GM19395 (cell line): ENCODE measurements at regions not wholly inside any gene's neighbourhood (a gene's known extent, or its start where the extent isn't known, plus 50 kb on each side); places are given as distances from the start of the nearest gene placed in this dataset.
A peak's percentile ranks its signal among the peaks of the same experiment; 100 is the strongest.
"Not testable (repeated sequence)": the region's sequence is repeated elsewhere in the genome, so short reads cannot be mapped to it uniquely, and the experiment has no call there.

ENCODE experiments used
- ATAC-seq: cut with Tn5 transposase; IDR thresholded peaks from one replicate; pipeline ENCODE4 v1.9.1; 2021; ENCODE audit warnings: mild to moderate bottlenecking, moderate library complexity; ENCODE audit not compliant: unreplicated experiment

DNA sequence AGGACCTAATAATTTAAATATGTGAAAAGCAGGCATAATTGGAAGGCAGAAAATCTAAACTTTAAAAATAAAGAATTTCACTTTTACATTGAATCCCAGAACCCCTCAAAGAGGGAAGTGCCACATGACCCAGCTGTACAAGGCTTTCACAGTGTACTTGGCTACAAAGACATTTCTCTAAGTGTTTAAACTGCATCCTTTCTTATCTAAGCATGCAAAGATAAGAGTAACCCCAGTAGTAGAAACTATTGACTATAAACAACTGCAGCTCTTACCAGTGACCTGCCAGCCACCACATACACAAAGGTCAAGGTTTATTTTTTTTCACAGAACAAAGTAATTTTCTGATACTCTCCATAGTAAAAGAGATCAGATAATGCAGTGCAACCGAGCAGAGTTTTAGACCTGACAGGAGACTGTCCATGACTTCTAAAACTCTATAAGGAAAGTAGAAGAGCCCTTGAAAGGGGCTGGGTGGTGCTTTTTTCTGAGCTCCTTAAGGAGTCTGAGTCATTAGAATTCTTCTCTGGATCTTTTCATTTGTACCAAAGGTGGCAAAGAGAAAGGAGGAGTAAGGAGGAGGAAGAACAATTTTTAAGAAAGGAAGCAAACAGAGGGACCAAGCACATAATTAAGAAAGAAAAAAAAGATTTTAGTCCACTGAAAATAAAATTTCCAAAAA is 750.6 kb downstream of the PRIM2 start:
- ATAC-seq, result not testable (repeated sequence)

DNA sequence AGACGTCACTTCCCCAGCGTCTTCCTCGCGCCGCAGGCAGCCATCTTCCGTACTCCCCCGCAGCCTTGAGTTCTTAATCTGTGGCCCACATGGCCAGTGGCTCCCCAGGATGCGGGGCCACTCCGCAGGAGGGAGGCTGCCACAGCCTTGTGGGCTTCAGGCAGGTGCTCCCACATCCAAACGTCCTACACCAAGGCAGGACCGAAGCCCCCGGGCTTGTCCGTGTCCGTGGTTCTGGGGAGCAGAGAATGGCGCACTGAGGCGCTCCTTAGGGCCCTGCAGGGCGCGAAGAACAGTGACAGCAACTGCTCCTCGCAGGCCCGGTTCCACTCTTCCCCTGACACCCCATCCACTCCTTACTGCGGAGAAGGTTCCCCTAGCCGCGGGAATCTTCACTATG is 755.8 kb downstream of the PRIM2 start:
- no peak for ATAC-seq

DNA sequence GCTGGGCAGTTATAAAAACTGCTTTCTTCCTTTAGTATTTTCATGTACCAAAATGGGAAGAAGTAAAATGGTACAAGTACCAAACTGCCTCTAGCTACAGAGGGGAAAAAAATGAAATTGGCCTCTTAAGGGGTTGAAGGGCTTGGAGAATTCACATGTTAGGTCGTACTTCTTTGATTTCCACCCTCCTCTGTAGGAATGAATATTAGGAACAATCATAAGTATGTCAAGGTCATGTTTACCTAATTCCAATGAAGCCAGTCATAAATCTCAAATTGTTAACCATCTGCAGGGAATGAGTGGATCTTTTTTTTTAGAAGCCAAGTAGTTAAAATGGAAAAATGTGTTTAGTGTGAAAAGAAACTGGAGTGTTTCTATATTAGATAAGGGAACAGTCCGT is 772.6 kb downstream of the PRIM2 start:
- not testable (repeated sequence) for ATAC-seq

DNA sequence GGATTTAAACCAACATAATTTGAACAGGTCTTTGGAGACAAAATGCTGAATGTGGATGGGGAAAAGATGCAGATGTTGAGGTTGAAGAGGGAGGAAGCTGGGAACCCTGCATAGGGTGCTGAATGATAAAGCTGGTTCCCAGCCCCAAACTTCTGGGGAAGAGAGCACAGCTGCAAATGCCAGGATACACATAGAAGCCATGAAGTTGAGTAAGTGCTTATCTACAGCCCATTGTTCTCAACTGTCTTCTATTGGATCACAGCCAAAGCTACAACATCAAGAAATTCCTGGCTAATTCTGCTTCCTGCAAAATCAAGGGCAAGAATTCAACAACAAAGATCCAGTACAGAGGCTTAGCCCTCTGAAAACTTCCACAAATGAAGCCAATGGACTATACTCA is 779.8 kb downstream of the PRIM2 start:
- not testable (repeated sequence) for ATAC-seq

DNA sequence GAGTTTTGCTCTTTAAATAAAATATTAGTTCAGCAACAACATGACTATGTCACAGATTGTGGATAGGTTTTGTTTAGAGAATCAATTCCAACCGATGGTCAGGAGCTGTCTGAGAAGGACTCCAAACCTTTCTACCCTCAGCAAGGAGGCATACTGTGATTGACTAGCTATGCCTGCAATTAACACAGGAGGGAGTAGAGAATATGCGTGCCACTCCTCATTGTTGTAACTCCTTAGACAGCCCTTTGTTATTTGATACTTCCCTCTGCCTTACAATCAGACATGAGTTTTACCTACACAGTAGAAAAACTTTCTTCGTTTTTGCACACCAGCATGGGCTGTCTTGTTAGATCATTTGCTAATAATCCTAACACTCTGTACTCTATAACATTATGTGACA is 796.5 kb downstream of the PRIM2 start:
- ATAC-seq, result no peak

DNA sequence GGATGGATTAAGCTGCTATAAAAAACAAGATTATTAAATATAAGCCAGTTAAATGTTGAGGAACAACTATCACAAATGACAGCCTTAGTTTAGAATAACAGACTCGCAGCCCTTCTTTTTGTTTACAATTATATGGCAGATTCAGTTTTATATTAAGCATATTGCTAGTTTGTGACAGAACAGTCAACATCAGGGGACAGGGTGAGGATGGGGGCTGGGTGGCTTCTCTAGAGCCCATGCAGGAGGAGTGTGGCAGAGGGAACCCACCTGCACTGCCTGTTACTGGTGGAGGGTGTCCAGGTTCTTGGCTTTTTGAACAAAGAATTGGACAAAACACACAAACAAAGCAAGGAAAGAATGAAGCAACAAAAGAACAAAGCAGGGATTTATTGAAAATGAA is 799.7 kb downstream of the PRIM2 start:
- ATAC-seq, result not testable (repeated sequence)

DNA sequence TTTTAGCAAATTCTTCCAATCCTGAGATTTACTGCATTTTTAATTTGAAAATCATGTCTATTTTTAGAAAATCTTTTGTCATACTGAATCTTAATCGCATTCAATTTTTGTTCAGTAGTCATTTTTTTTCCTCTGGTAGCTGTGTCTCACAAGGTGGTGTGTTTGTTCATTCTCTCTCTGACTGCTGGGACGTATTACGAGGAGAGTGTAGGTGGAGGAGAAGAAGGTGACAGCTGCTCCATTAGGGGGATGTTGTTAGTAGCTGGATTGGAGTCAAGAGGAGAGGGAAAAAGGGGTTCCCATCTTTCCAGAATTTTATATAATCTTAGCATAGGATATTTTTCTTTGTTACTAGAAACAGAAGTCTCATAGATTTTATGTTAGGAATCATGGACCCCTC is 804.2 kb downstream of the PRIM2 start:
- not testable (repeated sequence) for ATAC-seq

DNA sequence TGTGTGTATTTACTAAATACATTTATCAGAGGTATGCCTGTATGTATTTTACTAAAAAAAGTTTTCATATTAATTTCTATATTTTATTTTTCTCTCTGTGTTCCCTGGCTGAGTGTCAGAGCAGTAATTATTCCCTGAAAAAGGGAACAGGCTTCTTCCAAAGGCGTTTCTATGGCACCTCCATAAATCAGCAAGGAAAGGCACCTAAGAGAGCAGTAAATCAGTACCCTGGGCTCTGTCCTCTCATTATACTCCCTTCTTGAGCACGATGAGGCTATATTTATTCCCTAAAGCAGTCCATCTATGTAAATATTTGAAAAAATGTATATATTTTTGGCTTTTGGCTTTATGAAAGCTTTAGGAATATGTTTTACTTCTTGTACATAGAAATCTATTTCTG is 806.3 kb downstream of the PRIM2 start:
- ATAC-seq, result not testable (repeated sequence)

DNA sequence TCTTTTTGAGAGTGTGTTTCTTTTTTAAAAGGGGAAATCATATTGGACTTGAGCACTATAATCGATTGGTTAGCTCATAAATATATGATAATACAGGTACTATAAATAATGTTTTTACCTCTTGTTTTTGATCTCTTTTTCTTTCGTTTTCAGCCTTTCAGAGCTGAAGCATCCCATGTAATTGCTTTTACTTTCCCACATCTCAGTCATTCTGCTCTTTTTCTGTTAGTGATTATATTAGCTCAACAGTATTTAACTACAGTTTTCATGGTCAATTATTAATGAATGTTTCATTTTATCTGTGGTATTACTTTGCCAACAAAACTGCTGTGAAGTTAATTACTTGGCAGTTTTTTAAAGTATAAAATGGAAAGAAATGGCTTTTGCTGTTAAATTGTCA is 811.1 kb downstream of the PRIM2 start:
- ATAC-seq, result not testable (repeated sequence)

DNA sequence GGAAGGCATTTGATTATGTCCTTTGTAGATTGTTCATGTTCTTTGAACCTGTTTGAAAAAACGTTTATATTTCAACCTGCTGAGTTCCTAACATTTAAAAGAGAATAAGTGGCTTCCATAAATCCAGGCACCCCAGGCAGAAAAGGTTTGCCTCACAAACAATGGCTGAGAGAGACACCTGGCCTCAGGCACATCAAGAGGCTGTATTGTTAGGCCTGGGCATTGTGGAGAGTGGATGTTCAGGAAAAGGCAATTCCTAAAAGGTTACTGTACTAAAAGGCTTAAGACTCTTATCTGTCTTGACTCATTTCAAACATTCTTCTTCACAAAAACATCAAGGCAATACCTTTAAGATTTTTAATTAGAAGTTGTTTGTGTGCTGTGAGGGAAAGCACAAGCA is 811.7 kb downstream of the PRIM2 start:
- not testable (repeated sequence) for ATAC-seq

DNA sequence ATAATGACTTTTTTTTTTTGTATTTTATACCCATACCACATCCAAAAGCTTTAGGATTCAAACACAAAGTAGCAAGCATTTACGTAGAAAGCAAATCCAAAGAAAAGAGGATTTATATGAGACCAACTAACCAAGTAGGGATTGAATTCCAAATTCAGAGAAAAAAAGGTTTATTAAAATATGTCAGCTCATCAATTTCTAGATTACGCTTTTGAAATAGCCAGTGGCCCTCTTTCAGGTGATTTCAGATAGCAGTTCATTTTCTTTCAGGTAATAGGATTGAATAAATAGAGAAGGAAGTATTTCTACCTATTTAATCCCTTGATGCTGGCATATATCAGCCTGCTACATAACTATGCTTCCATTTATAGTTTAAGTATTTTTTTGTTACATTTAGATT is 822.3 kb downstream of the PRIM2 start:
- not testable (repeated sequence) for ATAC-seq

DNA sequence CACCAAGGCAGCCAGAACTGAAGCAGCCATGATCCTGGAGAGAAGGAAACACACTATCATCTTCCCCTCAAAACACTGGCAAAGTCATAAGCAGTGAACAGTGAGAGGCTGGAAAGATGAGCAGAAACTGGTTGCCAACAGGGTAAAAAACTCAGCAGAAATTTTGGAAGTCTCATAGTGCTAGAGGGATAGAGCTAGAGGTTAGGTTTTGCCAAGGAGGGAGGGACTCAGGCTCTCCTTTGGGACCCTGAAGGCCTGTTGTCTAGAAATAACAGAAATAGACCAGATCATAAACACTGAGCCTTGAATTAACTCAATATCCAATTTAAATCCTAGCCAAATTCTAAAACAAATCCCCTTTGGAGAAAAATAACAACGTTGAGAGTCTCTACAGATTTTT is 853.6 kb downstream of the PRIM2 start:
- not testable (repeated sequence) for ATAC-seq

DNA sequence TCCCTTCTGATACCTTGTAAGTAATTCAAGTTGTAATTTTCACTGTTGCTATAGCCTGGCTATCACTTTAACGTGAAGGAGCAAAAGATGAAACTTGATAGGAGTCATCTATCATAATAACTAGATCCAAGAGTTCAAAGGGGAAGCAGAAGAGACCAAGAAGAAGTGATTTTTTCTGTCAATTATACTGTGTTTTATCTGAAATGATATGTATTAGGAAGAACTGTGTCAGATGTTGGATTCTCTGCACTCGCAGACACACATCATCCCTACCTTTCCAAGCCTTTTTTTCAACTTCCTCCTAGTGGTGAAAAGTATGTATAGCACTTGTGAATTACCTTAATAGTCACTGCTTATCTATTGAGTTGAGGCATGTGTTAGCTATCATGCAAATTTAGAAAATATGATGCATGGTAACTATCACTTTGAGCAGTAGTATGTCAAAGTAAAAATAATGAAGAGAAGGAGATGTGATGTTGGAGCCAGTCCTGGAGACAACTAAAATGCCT is 864.2 kb downstream of the PRIM2 start:
- peak; percentile 68 for ATAC-seq

DNA sequence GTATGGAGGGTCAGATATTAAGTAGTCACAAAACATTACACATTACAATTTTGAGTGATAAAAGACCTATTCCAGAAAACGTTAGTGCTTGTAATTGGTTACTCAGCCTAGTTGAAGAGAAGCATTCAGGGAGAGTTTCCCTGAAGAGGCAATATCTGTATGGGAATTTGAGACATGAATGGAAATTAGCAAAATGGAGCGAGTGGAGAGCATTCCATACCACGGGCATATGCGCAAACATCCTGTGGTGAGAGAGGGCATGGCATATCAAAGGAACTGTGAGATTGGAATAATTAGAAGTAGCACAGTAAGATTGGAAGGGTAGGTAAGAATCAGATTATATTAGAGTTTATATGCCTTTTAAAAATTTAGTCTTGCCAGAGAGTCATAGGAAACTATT is 867.9 kb downstream of the PRIM2 start:
- not testable (repeated sequence) for ATAC-seq

DNA sequence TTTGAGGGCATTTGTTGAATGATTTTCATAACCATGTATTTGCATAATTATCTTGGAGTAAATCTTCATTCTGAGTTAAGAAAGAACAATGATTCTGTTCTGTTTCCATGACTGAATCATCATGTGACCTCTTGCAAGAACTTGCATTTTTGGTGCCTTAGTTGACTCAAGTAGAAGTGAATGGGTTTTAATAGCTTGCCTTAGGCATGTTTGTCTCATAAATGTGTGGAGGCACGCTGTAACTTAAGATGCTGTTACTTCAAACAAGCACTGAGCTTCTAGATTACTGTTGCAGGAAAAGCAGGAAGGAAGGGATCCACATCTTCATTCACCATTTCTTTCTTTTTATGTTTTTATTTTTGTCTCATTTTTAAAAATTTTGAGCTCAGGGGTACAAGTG is 875.8 kb downstream of the PRIM2 start:
- not testable (repeated sequence) for ATAC-seq

DNA sequence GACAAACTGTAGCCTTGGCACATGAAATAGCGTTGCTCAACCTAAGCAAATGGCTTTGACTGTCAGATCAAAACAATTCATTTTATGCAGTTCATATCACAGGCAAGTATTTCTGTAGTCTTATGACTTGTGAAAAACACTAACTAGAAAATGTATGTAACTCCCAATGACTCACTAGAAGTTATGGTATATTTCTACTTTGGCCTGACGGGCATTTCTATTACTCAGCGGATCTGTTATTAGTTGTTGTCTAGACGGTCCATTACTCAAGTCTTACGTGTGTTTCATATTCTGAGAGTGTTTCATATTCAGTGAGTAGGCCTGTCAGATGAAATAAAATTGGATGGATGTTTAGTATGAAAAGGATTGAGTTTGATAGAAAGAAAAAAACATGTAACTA is 880.9 kb downstream of the PRIM2 start:
- ATAC-seq, result no peak

DNA sequence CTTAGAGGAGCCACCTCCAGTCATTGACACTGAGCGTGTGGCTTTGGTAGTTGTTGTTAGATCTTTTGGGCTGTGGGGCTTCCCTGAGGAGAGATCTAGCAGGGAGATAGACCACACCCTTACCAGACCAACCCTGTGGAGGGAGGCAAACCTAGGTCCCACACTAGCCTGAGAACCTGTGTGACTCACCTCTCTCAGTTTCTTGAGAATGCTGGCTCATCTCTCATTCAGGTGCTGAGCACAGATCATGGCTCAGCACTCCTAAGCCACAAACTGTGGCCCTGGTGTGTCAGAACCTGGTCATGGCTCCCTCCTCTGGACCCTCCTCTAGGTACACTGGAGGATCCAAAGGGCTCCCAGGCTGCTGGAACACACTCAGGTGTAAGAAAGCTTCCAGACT is 919.7 kb downstream of the PRIM2 start:
- not testable (repeated sequence) for ATAC-seq

DNA sequence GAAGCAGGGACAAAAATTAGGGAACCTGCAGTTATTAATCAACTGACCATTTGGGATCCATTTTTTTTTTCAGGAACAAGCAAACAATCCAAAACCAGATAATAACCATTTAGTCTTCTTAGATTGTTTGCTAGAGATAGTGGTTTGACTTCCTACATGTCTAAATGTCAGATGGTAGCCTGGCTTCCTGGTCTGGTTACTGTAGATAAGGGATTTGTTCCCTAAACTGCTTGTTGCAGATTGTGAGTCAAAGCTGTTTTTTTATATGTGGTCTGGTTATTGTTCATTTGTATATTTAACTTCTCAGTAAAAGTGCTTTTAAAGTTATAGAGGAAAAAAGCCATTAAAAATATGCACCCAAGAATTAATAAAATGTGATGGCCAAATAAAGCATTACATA is 921.0 kb downstream of the PRIM2 start:
- not testable (repeated sequence) for ATAC-seq

DNA sequence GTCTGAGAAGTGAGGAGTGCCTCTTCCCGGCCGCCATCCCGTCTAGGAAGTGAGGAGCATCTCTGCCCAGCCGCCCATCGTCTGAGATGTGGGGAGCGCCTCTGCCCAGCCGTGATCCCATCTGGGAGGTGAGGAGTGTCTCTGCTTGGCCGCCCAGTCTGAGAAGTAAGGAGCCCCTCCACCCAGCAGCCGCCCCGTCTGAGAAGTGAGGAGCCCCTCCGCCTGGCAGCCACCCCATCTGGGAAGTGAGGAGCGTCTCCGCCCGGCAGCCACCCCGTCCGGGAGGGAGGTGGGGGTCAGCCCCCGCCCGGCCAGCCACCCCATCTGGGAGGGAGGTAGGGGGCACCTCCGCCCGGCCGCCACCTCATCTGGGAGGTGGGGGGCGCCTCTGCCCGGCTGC is 940.2 kb downstream of the PRIM2 start:
- not testable (repeated sequence) for ATAC-seq

DNA sequence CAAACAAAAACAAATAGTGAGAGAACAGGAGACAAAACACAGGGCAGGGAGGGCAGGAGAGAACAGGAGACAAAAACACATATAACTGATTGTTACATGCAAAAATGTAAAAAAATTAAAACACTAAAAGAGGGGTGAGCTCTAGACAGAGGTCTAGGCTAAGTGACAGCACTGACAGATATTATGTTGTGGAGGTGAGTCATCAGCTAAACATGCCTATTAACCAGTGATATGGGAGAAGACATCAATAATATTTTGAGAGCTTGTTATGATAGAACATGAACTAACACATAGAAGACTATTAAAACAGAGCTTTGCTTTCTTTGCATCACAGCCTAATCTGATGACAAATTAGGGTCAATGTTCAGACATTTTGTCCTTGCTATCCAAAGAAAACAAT is 972.7 kb downstream of the PRIM2 start:
- ATAC-seq, result no peak

DNA sequence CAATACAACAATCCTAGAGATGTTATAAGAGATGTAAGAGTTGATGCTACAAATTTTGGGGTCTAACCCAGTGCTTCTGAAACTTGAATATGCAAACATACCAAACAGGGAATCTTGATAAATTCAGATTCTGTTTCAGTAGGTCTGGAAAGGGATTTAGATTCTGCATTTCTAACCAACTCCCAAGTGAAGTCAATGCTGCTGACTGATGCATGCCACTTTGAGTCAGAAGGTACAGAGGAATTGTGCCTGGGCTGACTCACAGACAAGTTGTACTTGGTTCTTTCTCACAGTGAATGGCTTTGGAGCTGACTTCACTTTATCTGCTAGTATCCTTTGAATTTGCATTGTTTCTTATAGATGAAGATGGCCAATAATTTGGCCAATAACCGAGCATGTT is 973.9 kb downstream of the PRIM2 start:
- ATAC-seq, result not testable (repeated sequence)

DNA sequence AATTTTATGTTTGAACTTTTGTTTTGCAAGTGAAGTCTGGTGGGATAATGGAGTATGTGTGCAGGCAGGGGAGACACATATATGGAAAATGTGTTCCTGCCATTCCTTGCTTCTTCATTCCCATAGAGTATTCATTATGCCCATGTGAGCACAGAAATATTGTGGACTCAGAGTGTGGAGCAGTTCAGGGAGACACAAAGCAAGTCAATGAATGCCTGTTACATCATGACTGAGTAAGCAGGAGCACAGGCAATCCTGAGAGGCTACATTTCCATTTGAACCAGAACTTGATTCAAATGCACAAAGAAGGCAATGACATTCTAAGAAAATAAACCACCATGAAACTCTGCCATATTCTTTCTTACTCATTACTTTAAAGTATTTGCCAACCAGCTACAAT is 990.5 kb downstream of the PRIM2 start:
- ATAC-seq, result not testable (repeated sequence)

DNA sequence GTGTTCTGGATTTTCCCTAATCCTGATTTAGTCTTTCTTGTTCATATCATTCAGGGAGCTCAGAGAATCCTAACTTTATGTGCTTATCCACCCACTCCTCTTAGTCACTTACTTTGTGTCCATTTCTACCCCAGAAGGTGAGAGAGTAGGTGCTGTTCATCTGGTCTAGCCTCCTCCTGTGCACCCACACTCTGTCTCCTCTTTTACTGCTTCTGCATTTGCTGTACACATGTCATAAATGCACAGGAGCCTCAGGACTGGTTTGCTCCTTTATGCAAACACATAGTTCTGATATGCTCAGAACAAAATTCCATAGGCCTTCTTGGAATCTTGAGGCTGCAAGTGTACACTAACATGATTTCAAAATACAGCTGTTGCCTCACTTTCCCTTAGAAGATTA is 1014.7 kb downstream of the PRIM2 start:
- not testable (repeated sequence) for ATAC-seq
